A673 (cell line): ENCODE measurements at regions not wholly inside any gene's neighbourhood (a gene's known extent, or its start where the extent isn't known, plus 50 kb on each side); places are given as distances from the start of the nearest gene placed in this dataset.

Experiments
- EZH2 ChIP-seq: fragments of 200-600 bp; sonication (generic); IDR thresholded peaks from 2 replicates; pipeline ENCODE4 v1.6.1; 2017; ENCODE audit warnings: borderline replicate concordance, low read depth, mild to moderate bottlenecking, mixed read lengths, antibody characterized with exemption, low read length; ENCODE audit not compliant: poor library complexity, severe bottlenecking
- TF ChIP-seq, protein P1 (sequence below): fragments of 300-800, 200-600 bp; sonication (generic); conservative IDR thresholded peaks from 2 replicates; pipeline ENCODE4 v1.5.1; 2017; ENCODE audit warnings: low read depth, mild to moderate bottlenecking, antibody characterized with exemption, low read length, moderate library complexity, mixed read lengths

DNA sequence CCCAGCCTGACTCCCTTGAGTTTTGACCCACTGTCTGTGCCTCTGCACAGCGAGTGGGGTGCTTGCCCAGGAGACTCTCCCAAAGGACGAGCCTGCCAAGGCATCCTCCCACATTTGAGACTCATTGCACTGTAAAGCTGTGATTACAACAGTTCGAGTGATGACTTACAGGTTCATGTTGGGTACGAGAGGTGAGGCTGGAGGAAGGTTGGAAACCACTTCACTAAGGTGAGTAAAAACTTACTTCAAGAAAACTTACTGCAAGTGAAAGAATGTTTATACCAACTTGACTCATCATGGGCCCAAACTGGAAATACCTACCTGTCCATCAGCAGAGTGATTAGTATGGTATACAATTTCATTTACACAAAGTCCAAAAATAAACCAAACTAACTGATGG, 360.1 kb upstream of the CDH11 start:
- TF ChIP-seq, protein P1, sequence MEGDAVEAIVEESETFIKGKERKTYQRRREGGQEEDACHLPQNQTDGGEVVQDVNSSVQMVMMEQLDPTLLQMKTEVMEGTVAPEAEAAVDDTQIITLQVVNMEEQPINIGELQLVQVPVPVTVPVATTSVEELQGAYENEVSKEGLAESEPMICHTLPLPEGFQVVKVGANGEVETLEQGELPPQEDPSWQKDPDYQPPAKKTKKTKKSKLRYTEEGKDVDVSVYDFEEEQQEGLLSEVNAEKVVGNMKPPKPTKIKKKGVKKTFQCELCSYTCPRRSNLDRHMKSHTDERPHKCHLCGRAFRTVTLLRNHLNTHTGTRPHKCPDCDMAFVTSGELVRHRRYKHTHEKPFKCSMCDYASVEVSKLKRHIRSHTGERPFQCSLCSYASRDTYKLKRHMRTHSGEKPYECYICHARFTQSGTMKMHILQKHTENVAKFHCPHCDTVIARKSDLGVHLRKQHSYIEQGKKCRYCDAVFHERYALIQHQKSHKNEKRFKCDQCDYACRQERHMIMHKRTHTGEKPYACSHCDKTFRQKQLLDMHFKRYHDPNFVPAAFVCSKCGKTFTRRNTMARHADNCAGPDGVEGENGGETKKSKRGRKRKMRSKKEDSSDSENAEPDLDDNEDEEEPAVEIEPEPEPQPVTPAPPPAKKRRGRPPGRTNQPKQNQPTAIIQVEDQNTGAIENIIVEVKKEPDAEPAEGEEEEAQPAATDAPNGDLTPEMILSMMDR: no peak
- no peak for TF ChIP-seq EZH2
